NB4 (cell line): ENCODE measurements at regions not wholly inside any gene's neighbourhood (a gene's known extent, or its start where the extent isn't known, plus 50 kb on each side); places are given as distances from the start of the nearest gene placed in this dataset.

Experiments used
- CTCF ChIP-seq: IDR thresholded peaks from one replicate; pipeline ENCODE4 v1.5.1; 2012; ENCODE audit warnings: low read depth, low read length
- POLR2A ChIP-seq: IDR thresholded peaks from 2 replicates; pipeline ENCODE4 v1.6.1; 2011; ENCODE audit warnings: mild to moderate bottlenecking; ENCODE audit not compliant: insufficient read length; ENCODE audit errors: extremely low read depth

GRCh38 chr5:117212866-117213265, 638.2 kb upstream of the SEMA6A start:
- TF ChIP-seq CTCF (no peak), POLR2A (no peak)
